HUES48 (cell line): ENCODE measurements at regions not wholly inside any gene's neighbourhood (a gene's known extent, or its start where the extent isn't known, plus 50 kb on each side); places are given as distances from the start of the nearest gene placed in this dataset.

Source experiments
- H3K27ac ChIP-seq: one replicate; pipeline ENCODE4 v1.7.0; 2013; ENCODE audit warnings: low read depth, low read length, inconsistent platforms
- H3K27me3 ChIP-seq: 2 replicates; pipeline ENCODE4 v1.6.1; 2013; ENCODE audit warnings: mild to moderate bottlenecking, low read length; ENCODE audit not compliant: control insufficient read depth, insufficient read depth
- H3K36me3 ChIP-seq: 2 replicates; pipeline ENCODE4 v1.6.1; 2013; ENCODE audit warnings: low read length; ENCODE audit not compliant: control insufficient read depth, insufficient read depth
- H3K4me1 ChIP-seq: 2 replicates; pipeline ENCODE4 v1.6.1; 2013; ENCODE audit warnings: mild to moderate bottlenecking, low read length; ENCODE audit not compliant: control insufficient read depth, insufficient read depth
- H3K4me3 ChIP-seq: 2 replicates; pipeline ENCODE4 v1.5.1; 2013; ENCODE audit warnings: mild to moderate bottlenecking, low read depth, low read length
- H3K9ac ChIP-seq: 2 replicates; pipeline ENCODE4 v1.6.1; 2013; ENCODE audit warnings: mild to moderate bottlenecking, low read depth, low read length, moderate library complexity
- H3K9me3 ChIP-seq: 2 replicates; pipeline ENCODE4 v1.6.1; 2013; ENCODE audit warnings: low read length; ENCODE audit not compliant: control insufficient read depth, insufficient read depth

DNA sequence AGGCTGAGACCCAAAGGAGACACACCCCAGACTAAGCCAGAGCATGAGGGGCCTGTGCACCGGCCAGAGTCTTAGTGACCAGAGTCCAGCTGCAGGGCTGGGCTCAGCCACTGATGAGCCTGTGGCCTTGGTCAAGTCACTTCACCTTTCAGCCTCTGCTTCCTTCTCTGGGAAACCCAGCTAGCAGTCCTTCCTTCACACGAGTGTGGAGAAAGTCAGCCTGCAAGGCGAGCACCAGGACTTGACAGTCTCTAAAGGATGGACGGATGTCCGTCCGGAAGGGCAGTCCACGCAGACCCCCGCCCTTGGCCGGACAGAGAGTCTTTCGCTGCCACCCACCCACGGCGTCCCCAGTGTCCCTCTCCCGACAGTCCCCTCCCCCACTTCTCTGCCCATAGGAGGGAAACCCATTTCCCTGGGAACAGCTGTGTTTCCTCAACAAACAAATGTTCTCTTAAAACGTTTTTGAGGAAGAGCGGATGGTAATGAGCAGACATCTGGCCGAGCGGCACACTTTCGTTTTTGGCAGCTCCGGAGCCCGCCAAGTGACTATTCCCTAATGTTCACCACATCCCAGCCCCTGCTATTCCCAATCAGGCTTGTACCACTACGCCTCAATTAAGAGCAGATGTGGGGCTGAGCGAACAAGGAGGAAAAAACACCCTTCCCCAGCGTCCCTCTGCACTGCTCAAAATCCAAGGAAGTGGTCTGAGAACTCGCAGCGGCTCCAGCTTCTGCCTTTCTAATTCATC, 129.1 kb upstream of the SMAD3 start:
- no peaks in the 10 kb centered on the region for H3K27me3 ChIP-seq
- no peak overlapping the region for H3K4me3 ChIP-seq
- peaks cover 14% of the 10 kb centered on the region for H3K4me1 ChIP-seq
- no peak overlapping the region for H3K27ac ChIP-seq
- H3K9ac ChIP-seq, result no peak overlapping the region
- H3K36me3 ChIP-seq, result no peaks in the 10 kb centered on the region
- 0 out of 2 replicates have a peak, but pooled peaks cover 7% of the 10 kb centered on the region for H3K9me3 ChIP-seq

DNA sequence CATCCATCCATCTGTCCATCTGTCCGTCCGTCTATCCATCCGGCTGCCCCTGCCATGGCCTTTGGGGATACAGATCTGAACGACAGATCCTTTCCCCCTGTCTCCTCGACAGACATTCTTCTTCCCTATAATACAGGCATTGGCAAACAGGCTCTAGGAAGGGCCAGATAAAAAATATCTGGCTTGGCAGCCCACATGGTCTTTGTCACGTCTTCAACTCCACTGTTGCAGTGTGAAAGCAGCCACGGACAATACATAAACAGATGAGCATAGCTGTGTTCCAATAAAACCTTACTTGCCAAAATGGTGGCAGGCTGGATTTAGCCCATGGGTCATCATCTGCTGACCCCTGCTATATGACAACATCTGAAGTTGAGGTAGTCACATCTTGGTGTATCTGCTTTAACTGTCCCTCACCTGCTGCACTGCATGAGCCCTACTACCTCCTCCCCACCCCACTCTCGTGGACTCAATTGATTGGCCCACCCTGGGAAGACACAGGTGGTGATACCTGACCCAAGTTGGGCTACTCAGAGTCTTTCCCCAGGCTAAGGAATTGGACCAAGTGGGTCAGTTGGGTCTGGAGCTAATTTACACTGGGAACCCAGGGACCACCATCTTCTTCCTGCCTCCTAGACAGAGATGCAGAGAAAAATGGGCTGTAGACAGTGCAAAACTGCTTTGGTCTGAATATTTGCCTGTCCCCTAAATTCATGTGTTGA, 128.4 kb upstream of the SMAD3 start:
- Histone ChIP-seq H3K27ac (no peak overlapping the region), H3K36me3 (no peaks in the 10 kb centered on the region), H3K9me3 (0 out of 2 replicates have a peak, but pooled peaks cover 7% of the 10 kb centered on the region), H3K4me3 (no peak overlapping the region), H3K9ac (no peak overlapping the region), H3K4me1 (peaks cover 7% of the 10 kb centered on the region), H3K27me3 (no peaks in the 10 kb centered on the region)

DNA sequence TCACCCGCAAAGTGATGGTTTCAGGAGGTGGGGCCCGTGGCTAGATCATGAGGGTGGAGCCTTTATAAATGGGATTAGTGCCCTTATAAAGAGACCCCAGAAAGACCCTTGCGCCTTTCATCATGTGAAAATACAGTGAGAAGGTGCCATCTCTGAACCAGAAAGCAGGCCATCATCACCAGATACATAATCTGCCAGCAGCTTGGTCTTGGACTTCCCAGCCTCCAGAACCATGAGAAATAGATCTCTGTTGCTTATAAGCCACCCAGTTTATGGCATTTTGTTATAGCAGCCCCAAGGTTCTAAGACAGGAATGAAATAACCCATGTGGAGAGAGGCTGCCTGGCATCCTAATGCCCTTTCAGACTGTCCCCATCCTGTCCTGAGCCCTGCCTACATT, 127.8 kb upstream of the SMAD3 start:
- Histone ChIP-seq H3K9me3 (0 out of 2 replicates have a peak, but pooled peaks cover 5% of the 10 kb centered on the region), H3K4me3 (no peak overlapping the region), H3K4me1 (peaks cover 1% of the 10 kb centered on the region; the same call in 1 of the 2 replicates), H3K27ac (no peak overlapping the region), H3K36me3 (no peaks in the 10 kb centered on the region), H3K27me3 (no peaks in the 10 kb centered on the region), H3K9ac (no peak overlapping the region)

DNA sequence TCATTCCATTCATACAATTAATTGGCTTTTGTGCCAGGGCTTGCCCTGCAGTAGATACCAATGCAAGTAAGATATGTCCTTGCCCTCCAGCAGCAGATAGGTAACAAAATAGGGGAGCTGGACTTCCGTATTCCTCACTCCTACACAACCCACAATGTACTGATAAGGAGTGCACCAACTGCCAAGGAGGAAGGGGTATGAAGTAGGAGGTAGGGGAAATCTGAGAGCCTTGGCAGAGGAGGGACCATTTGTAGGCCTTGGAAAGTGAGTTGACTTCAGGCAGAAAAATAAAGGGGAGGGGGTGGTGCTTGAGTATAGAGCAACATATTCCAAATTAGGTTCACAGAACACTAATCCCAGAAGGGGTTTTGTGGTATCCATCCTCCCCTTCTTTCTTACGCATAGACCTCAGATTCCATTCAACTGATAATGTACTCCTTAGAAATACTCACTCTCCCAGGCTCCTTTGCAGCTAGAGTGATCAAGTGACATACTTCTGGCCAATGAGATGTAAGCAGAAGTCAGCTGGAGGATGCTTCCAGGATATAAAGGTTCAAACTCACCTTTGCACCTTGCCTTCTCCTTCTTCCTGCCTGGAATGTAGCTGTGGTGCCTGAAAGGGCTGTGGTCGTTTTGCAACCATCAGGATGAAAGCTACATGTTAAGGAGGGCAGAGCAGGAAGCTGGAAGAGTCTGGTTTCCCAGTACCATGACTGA, 127.1 kb upstream of the SMAD3 start:
- Histone ChIP-seq H3K27ac (no peak overlapping the region), H3K36me3 (no peaks in the 10 kb centered on the region)

DNA sequence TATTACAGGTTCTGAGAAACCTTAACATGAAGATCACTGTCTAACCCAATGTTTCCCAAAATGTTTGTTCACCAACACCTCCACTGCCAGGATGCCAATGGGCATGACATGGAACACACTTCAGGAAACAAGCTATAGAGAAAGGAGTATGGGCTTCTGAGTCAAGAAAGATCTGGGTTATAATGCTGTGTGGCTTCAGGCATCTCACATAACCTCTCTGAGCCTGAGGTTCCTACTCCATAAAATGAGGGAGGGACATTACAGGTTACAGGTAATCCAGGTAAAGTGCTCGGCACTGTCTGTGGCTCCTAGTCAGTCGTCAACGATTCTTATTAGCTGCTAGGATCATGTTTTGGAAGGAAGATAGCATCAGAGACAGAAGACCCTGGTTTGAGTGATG, 126.4 kb upstream of the SMAD3 start:
- Histone ChIP-seq H3K27ac (no peak overlapping the region), H3K9ac (no peak overlapping the region), H3K36me3 (no peaks in the 10 kb centered on the region), H3K9me3 (no peaks in the 10 kb centered on the region), H3K27me3 (no peaks in the 10 kb centered on the region), H3K4me1 (peaks cover 5% of the 10 kb centered on the region; the same call in 1 of the 2 replicates), H3K4me3 (no peak overlapping the region)

More for the DNA sequence above, 127.1 kb upstream of the SMAD3 start:
- no peak overlapping the region for H3K9ac ChIP-seq
- no peaks in the 10 kb centered on the region for H3K9me3 ChIP-seq
- peaks cover 4% of the 10 kb centered on the region; the same call in 1 of the 2 replicates for H3K4me1 ChIP-seq
- H3K4me3 ChIP-seq, result no peak overlapping the region
- no peaks in the 10 kb centered on the region for H3K27me3 ChIP-seq

DNA sequence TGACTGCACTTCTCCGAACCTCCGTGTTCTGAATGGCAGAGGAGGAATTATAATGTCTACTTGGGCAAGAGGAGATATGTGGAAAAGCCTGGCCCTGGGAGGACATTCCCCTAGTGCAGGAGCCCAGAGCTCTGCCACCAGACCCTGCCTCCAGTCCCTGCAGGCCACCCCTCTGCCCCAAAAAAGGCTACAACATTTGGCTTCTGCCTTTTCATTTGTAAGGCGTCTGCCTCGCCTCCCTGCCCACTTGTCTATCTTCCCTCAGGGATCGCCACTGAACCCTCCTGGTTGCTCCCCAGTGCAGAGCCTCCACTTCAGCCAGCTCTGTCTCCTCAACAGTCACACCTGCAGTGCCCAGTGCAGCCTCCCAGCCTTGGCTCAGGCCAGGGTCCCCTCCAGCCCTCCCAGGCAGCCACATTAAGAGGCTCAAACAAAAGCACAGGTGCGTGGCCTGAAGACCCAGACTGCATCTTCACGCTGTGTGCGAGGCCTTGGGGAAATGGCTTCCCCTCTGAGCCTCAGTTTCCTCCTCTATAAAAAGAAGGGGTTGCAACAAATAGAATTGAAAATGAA, 125.9 kb upstream of the SMAD3 start:
- Histone ChIP-seq H3K4me1 (peaks cover 5% of the 10 kb centered on the region; the same call in 1 of the 2 replicates), H3K9me3 (no peaks in the 10 kb centered on the region), H3K27me3 (no peaks in the 10 kb centered on the region), H3K27ac (no peak overlapping the region), H3K36me3 (no peaks in the 10 kb centered on the region), H3K9ac (no peak overlapping the region), H3K4me3 (no peak overlapping the region)

DNA sequence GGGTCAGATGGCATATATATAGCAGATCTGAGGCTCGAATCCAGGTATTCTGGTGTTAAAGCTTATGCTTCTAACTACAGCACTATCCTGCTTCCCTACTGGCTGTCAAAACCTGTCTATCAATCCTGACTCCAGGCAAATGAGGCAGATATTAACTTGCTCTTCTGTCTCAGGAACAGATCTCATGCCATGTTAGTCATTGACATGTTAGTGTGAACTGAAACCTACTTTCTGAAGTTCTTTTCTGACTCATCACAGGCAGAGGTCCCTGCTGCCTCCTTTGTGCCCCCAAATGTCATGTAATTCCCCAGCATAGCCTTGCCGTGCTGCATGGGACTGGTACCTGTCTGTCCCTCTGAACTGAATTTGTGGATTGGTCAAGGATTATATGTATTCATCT, 125.0 kb upstream of the SMAD3 start:
- H3K9ac ChIP-seq, result no peak overlapping the region
- no peak overlapping the region for H3K4me3 ChIP-seq
- H3K36me3 ChIP-seq, result no peaks in the 10 kb centered on the region
- peaks cover 5% of the 10 kb centered on the region; the same call in 1 of the 2 replicates for H3K4me1 ChIP-seq
- H3K27ac ChIP-seq, result no peak overlapping the region
- no peaks in the 10 kb centered on the region for H3K27me3 ChIP-seq
- H3K9me3 ChIP-seq, result no peaks in the 10 kb centered on the region

DNA sequence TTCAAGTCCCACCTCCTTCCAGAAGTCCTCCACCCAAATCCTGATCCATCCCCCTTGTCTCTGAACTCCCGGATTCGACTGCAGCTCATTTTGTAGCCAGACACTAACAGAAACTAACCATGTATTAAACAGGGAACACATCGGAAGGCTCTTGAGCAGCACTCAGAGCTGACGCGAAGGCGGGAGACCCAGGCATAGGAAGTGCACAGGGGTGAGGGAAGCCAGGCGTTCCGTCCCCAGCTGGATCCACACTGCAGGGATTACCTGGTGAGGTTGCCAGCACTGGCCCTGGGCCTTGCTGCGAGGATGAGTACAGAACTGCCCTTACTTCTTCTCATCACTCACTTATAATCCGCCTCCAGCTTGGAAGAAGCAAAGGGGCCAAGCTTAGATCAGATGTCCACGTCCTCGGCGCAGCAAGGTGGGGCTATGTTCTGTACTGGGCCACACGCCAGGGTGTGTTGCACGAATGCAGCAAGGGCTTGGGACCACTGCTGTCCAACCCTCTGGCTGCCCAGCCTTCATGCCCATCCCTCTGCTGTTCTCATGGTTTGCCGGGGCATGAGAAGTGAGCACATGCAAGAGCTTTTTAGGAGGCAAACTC, 124.2 kb upstream of the SMAD3 start:
- Histone ChIP-seq H3K9me3 (no peaks in the 10 kb centered on the region), H3K36me3 (no peaks in the 10 kb centered on the region), H3K27me3 (no peaks in the 10 kb centered on the region), H3K27ac (no peak overlapping the region), H3K9ac (no peak overlapping the region), H3K4me3 (no peak overlapping the region), H3K4me1 (peaks cover 5% of the 10 kb centered on the region; the same call in 1 of the 2 replicates)

DNA sequence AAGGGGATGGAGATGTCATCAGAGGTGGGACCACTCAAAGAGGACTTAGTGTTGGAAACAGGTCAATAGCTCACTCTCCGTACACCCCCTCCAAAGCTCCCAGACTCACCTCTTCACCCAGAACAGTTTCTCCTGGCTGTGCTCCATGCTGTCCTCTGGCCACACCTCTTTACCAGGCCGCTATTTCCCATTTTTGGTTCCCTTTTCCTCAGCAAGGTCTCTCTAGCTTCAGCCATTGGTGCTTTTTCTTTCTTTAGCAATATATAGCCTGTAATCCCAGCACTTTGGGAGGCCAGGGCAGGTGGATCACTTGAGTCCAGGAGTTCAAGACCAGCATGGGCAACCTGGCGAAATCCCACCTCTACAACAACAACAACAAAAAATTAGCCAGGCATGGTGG, 123.6 kb upstream of the SMAD3 start:
- H3K27me3 ChIP-seq, result no peaks in the 10 kb centered on the region
- H3K4me1 ChIP-seq, result peaks cover 5% of the 10 kb centered on the region; the same call in 1 of the 2 replicates
- H3K4me3 ChIP-seq, result no peak overlapping the region
- no peak overlapping the region for H3K27ac ChIP-seq
- no peak overlapping the region for H3K9ac ChIP-seq
- no peaks in the 10 kb centered on the region for H3K9me3 ChIP-seq
- no peaks in the 10 kb centered on the region for H3K36me3 ChIP-seq

DNA sequence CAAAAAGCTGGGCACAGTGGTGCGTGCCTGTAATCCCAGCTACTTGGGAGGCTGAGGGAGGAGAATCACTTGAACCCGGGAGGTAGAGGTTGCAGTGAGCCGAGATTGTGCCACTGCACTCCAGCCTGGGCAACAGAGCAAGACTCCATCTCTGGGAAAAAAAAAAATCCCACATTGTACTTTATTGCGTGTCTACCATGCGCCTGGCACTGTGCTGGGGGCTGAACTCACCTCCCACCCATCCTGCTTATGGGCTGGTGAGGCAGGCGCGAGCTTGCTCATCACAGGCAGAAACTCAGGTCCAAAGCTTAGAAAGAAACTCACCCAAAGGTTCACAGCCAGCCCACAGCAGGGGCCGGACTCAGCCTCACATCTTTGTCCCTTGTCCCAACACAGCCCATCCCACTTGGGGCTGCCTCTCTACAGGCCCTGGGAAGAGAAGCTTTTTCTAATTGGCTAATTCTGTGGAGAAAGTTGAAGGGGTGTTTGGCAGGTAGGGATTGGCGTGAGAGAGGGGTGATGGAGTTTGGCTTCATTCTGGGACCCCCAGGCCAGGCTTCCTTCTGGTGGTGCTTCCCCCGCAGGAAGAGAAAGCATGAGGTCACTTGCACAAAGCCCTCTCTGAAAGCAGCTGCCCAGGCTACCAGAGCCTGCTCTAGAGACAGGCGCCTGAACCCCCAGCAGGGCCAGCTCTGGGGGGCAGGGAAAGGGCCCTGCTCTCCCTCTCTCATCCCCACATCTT, 122.6 kb upstream of the SMAD3 start:
- no peaks in the 10 kb centered on the region for H3K9me3 ChIP-seq
- no peak overlapping the region for H3K27ac ChIP-seq
- peaks cover 5% of the 10 kb centered on the region; the same call in 1 of the 2 replicates for H3K4me1 ChIP-seq
- no peaks in the 10 kb centered on the region for H3K27me3 ChIP-seq
- no peak overlapping the region for H3K4me3 ChIP-seq
- H3K9ac ChIP-seq, result no peak overlapping the region
- no peaks in the 10 kb centered on the region for H3K36me3 ChIP-seq
